Stromal cell of bone marrow (primary cell): ENCODE measurements at regions not wholly inside any gene's neighbourhood (a gene's known extent, or its start where the extent isn't known, plus 50 kb on each side); places are given as distances from the start of the nearest gene placed in this dataset.

Source experiments
- DNase-seq: peaks from one replicate; pipeline ENCODE4 v3.0.0-alpha.2; 2012; ENCODE audit warnings: low read depth

GRCh38 chr18:23342506-23342905, 110.6 kb upstream of the RIOK3 start:
- no peak for DNase-seq

GRCh38 chr18:23350188-23350587, 102.9 kb upstream of the RIOK3 start:
- DNase-seq = no peak

- DNase-seq = no peak
These were observed 101.6 kb upstream of the RIOK3 start for GRCh38 chr18:23351521-23351920.

- no peak for DNase-seq
These were observed 101.0 kb upstream of the RIOK3 start for GRCh38 chr18:23352042-23352441.

- no peak for DNase-seq
These were observed 99.6 kb upstream of the RIOK3 start for GRCh38 chr18:23353459-23353858.

GRCh38 chr18:23354625-23355024, 98.5 kb upstream of the RIOK3 start:
- DNase-seq = no peak

- DNase-seq = no peak
These were observed 97.9 kb upstream of the RIOK3 start for GRCh38 chr18:23355206-23355605.

GRCh38 chr18:23356424-23356823, 96.7 kb upstream of the RIOK3 start:
- no peak for DNase-seq

GRCh38 chr18:23356915-23357601, 96.0 kb upstream of the RIOK3 start:
- DNase-seq = peak; percentile 40

GRCh38 chr18:23357996-23358594, 95.0 kb upstream of the RIOK3 start:
- no peak for DNase-seq

- no peak for DNase-seq
These were observed 93.7 kb upstream of the RIOK3 start for GRCh38 chr18:23359421-23359820.

GRCh38 chr18:23363865-23364570, 89.1 kb upstream of the RIOK3 start:
- DNase-seq = no peak

- peak; percentile 83 for DNase-seq
These were observed 87.5 kb upstream of the RIOK3 start for GRCh38 chr18:23365602-23366001.

- DNase-seq = no peak
These were observed 83.8 kb upstream of the RIOK3 start for GRCh38 chr18:23369266-23369665.

- no peak for DNase-seq
These were observed 79.5 kb upstream of the RIOK3 start for GRCh38 chr18:23373570-23373969.

- DNase-seq = peak; percentile 77
These were observed 75.3 kb upstream of the RIOK3 start for GRCh38 chr18:23377669-23378301.

GRCh38 chr18:23378302-23378686, 74.8 kb upstream of the RIOK3 start:
- DNase-seq = no peak

GRCh38 chr18:23380001-23380550, 73.0 kb upstream of the RIOK3 start:
- no peak for DNase-seq

- no peak for DNase-seq
These were observed 72.3 kb upstream of the RIOK3 start for GRCh38 chr18:23380817-23381216.

- no peak for DNase-seq
These were observed 69.6 kb upstream of the RIOK3 start for GRCh38 chr18:23383494-23383893.

- no peak for DNase-seq
These were observed 68.0 kb upstream of the RIOK3 start for GRCh38 chr18:23384778-23385736.
